CD4-positive, alpha-beta T cell treated with Interleukin-1 beta for 1 hour (primary cell): ENCODE measurements at regions not wholly inside any gene's neighbourhood (a gene's known extent, or its start where the extent isn't known, plus 50 kb on each side); places are given as distances from the start of the nearest gene placed in this dataset.
"Not testable (repeated sequence)": the region's sequence is repeated elsewhere in the genome, so short reads cannot be mapped to it uniquely, and the experiment has no call there.

ENCODE experiments used
- DNase-seq, 2 donors: peaks; one replicate each; pipeline ENCODE4 v3.0.0-alpha.2; 2020 to 2022

GRCh38 chr6:4653141-4653540 is 123.1 kb upstream of the CDYL start:
- DNase-seq = no peak

GRCh38 chr6:4651831-4652467 is 124.3 kb upstream of the CDYL start:
- DNase-seq = no peak

- no peak for DNase-seq
Measured at GRCh38 chr6:4649728-4650127, 126.5 kb upstream of the CDYL start.

- peak in 1 of 2 donors; percentile 3 for DNase-seq
Measured at GRCh38 chr6:4647414-4648365, 128.5 kb upstream of the CDYL start.

- DNase-seq = no peak
Measured at GRCh38 chr6:4645713-4646360, 130.4 kb upstream of the CDYL start.

- DNase-seq = no peak
Measured at GRCh38 chr6:4644996-4645395, 131.2 kb upstream of the CDYL start.

- no peak for DNase-seq
Measured at GRCh38 chr6:4641461-4641860, 134.7 kb upstream of the CDYL start.

GRCh38 chr6:4640139-4640538 is 136.1 kb upstream of the CDYL start:
- DNase-seq = no peak

- no peak for DNase-seq
Measured at GRCh38 chr6:4638641-4639040, 137.6 kb upstream of the CDYL start.

- no peak for DNase-seq
Measured at GRCh38 chr6:4637691-4638433, 138.3 kb upstream of the CDYL start.

GRCh38 chr6:4636881-4637224 is 139.4 kb upstream of the CDYL start:
- no peak for DNase-seq

- DNase-seq = no peak
Measured at GRCh38 chr6:4636191-4636880, 139.9 kb upstream of the CDYL start.

GRCh38 chr6:4635666-4636065 is 140.5 kb upstream of the CDYL start:
- DNase-seq = no peak

- no peak for DNase-seq
Measured at GRCh38 chr6:4632421-4632820, 143.8 kb upstream of the CDYL start.

GRCh38 chr6:4629789-4630188 is 146.4 kb upstream of the CDYL start:
- not testable (repeated sequence) for DNase-seq

GRCh38 chr6:4625557-4625956 is 150.6 kb upstream of the CDYL start:
- DNase-seq = no peak

GRCh38 chr6:4624726-4625125 is 151.5 kb upstream of the CDYL start:
- DNase-seq = no peak

GRCh38 chr6:4620284-4621151 is 155.7 kb upstream of the CDYL start:
- DNase-seq = no peak

GRCh38 chr6:4616311-4616710 is 159.9 kb upstream of the CDYL start:
- DNase-seq = no peak

GRCh38 chr6:4615891-4616290 is 160.3 kb upstream of the CDYL start:
- DNase-seq = no peak

- DNase-seq = no peak
Measured at GRCh38 chr6:4615231-4615630, 161.0 kb upstream of the CDYL start.

- no peak for DNase-seq
Measured at GRCh38 chr6:4614637-4615036, 161.6 kb upstream of the CDYL start.
